ENCODE measurements at regions not wholly inside any gene's neighbourhood (a gene's known extent, or its start where the extent isn't known, plus 50 kb on each side); places are given as distances from the start of the nearest gene placed in this dataset.

DNA sequence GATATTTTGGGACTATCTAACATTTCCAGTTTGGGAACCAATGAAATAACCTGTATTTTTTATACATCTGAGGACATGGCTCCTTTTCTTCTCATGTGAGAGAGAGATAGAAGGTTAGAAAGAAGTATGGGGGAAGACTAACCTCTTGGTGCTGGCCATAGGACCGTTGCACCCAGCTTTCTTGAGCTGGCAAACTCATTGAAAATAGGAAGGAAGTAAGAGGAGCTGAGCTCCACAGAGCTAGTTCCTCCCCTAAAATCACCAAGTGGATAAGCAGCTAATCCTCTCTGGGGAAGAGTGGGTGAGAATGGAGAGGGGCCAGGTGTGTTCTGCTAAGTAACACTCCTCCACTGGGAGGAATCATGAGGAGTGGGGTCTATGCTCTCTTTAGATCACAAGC lies 387.4 kb upstream of the CADM1 start:
- H3K9me3 ChIP-seq = no peaks in the 10 kb centered on the region
- no peak for TF ChIP-seq POLR2A (IDR thresholded peaks at IDR 0.05)
- TF ChIP-seq, protein P1, sequence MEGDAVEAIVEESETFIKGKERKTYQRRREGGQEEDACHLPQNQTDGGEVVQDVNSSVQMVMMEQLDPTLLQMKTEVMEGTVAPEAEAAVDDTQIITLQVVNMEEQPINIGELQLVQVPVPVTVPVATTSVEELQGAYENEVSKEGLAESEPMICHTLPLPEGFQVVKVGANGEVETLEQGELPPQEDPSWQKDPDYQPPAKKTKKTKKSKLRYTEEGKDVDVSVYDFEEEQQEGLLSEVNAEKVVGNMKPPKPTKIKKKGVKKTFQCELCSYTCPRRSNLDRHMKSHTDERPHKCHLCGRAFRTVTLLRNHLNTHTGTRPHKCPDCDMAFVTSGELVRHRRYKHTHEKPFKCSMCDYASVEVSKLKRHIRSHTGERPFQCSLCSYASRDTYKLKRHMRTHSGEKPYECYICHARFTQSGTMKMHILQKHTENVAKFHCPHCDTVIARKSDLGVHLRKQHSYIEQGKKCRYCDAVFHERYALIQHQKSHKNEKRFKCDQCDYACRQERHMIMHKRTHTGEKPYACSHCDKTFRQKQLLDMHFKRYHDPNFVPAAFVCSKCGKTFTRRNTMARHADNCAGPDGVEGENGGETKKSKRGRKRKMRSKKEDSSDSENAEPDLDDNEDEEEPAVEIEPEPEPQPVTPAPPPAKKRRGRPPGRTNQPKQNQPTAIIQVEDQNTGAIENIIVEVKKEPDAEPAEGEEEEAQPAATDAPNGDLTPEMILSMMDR (IDR thresholded peaks at IDR 0.05) = no peak
- intact Hi-C loops (cut with DNase I) = no loop called here
- H3K27me3 ChIP-seq = no peaks in the 10 kb centered on the region
- 23 to 27% methylated on average over 1 of the region's 1 CpG for WGBS, 2 donors
- DNase-seq (no peak), ATAC-seq (no peak)
- H3K4me1 ChIP-seq = no peaks in the 10 kb centered on the region
- no peak overlapping the region for H3K4me3 ChIP-seq
- no peaks in the 10 kb centered on the region for H3K36me3 ChIP-seq (replicated peaks in 1 of 2; ENCODE audit: insufficient read depth in 1 of 2, low read depth in 2 of 2)
- no peak overlapping the region for H3K27ac ChIP-seq

DNA sequence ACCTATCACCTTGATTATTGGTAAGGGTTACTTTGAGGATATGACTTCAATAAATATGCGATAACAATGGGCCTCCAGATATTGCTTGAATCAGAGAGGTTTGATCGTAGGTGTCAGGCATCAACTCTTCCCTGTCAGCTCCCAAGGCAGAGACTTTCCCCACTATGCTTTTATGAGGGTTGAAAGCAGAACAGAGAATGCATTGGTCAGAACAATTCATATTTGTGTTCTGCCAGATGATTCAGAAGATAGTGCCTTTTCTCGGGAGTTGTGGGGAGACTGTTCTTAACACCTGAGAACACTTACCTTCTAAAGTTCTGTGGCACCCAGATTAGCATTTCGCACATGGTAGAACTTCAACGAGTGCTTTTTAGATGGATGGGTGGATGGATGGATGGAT lies 386.3 kb upstream of the CADM1 start:
- no peaks in the 10 kb centered on the region for H3K36me3 ChIP-seq (replicated peaks in 1 of 2; ENCODE audit: insufficient read depth in 1 of 2, low read depth in 2 of 2)
- no peak for DNase-seq
- intact Hi-C loops (cut with DNase I) = no loop called here

DNA sequence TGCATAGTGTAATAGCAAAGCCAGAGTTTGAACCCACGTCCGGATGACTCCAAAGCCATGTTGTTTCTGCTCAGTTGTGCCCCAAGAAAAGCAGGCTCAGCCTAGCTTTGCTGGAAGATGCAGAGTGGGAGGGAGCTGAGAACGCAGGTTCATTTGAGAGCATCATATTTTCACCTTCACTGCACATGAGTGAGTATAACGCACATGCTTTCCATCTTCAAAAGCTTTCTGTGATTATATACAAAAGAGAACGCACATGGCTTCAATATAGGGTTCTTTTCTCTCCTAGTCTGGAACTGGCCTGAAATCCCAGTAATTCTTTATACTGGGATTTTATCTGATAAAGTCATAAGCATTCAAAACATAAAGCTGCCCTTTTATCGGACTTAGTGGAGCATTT lies 385.5 kb upstream of the CADM1 start:
- no peak for DNase-seq
- H3K36me3 ChIP-seq (replicated peaks in 1 of 2; ENCODE audit: insufficient read depth in 1 of 2, low read depth in 2 of 2) = no peaks in the 10 kb centered on the region
- TF ChIP-seq, protein P1 (IDR thresholded peaks at IDR 0.05) = no peak
- TF ChIP-seq POLR2A (IDR thresholded peaks at IDR 0.05) = no peak
- no peak for ATAC-seq
- no peak overlapping the region for H3K27ac ChIP-seq
- H3K9me3 ChIP-seq = no peaks in the 10 kb centered on the region
- no peaks in the 10 kb centered on the region for H3K27me3 ChIP-seq
- WGBS, 2 donors = 68 to 71% methylated on average over 6 of the region's 6 CpGs
- no peaks in the 10 kb centered on the region for H3K4me1 ChIP-seq
- intact Hi-C loops (cut with DNase I) = no loop called here
- H3K4me3 ChIP-seq = no peak overlapping the region

More for the DNA sequence above, 386.3 kb upstream of the CADM1 start:
- no peak for ATAC-seq
- 70 to 87% methylated on average over 5 of the region's 5 CpGs for WGBS, 2 donors
- Histone ChIP-seq H3K4me3 (no peak overlapping the region), H3K9me3 (no peaks in the 10 kb centered on the region), H3K4me1 (no peaks in the 10 kb centered on the region), H3K27me3 (no peaks in the 10 kb centered on the region), H3K27ac (no peak overlapping the region)
- TF ChIP-seq, protein P1 (IDR thresholded peaks at IDR 0.05) = no peak
- TF ChIP-seq POLR2A (IDR thresholded peaks at IDR 0.05) = no peak

DNA sequence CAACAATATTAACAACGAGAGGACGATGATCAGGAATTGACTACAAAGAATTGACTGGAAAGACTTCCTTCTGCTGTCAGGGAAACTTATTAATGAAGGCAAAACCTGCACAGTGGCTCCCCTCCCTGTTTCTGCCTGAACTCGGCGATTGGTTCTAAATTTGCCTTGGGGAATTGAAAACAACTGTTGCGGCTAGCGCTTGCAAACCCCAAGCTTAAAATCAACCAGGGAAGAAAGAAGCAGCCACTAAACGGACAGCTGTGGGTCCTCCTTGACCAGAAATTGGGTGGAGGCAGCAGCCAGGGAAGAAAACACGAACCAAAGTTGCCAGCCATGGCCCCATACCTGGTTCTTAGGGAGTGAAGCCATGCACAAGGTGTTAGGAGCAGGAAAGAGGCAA lies 383.5 kb upstream of the CADM1 start:
- H3K36me3 ChIP-seq (replicated peaks in 1 of 2; ENCODE audit: insufficient read depth in 1 of 2, low read depth in 2 of 2) = no peaks in the 10 kb centered on the region
- intact Hi-C loops (cut with DNase I) = no loop called here
- no peak for DNase-seq
- no peak for ATAC-seq
- H3K4me1 ChIP-seq = no peaks in the 10 kb centered on the region
- no peaks in the 10 kb centered on the region for H3K27me3 ChIP-seq
- no peak for TF ChIP-seq POLR2A (IDR thresholded peaks at IDR 0.05)
- TF ChIP-seq, protein P1 (IDR thresholded peaks at IDR 0.05) = no peak
- no peaks in the 10 kb centered on the region for H3K9me3 ChIP-seq
- 52 to 56% methylated on average over 8 of the region's 8 CpGs for WGBS, 2 donors
- H3K4me3 ChIP-seq = no peak overlapping the region
- no peak overlapping the region for H3K27ac ChIP-seq

DNA sequence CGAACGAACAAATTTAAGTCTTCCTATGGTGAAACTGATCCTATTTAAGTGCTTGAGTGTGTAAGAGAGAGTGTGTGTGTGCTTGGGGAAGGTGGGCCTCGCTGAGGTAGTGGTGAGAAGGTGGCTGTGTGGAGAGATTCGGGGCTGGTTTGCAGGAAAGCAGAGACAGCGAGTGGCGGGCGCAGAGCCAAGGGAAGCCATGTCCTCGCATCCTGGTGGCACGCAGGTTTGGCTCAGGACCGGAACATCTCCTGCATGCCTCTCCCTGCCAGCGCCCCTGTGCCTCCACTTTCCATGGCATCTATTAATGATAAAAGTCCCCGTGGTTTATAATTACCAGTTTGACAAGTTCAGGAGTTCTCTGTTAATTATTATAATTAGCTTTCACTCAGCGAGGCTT lies 383.1 kb upstream of the CADM1 start:
- TF ChIP-seq POLR2A (IDR thresholded peaks at IDR 0.05) = no peak
- TF ChIP-seq, protein P1 (IDR thresholded peaks at IDR 0.05) = no peak
- WGBS, 2 donors = 57 to 68% methylated on average over 13 of the region's 13 CpGs
- Histone ChIP-seq H3K27me3 (no peaks in the 10 kb centered on the region), H3K4me1 (no peaks in the 10 kb centered on the region), H3K36me3 (replicated peaks in 1 of 2; ENCODE audit: insufficient read depth in 1 of 2, low read depth in 2 of 2) (no peaks in the 10 kb centered on the region), H3K9me3 (no peaks in the 10 kb centered on the region), H3K27ac (no peak overlapping the region), H3K4me3 (no peak overlapping the region)
- no peak for ATAC-seq
- no peak for DNase-seq
- intact Hi-C loops (cut with DNase I) = no loop called here
